HepG2 (cell line): ENCODE measurements at regions not wholly inside any gene's neighbourhood (a gene's known extent, or its start where the extent isn't known, plus 50 kb on each side); places are given as distances from the start of the nearest gene placed in this dataset.

Source experiments
- ATAC-seq: fragments of 200-7000 bp; cut with Tn5 transposase; 3 replicates; pipeline ENCODE4 v1.9.1; 2020; ENCODE audit warnings: mild to moderate bottlenecking, moderate library complexity
- BruUV-seq: library from RNA; stranded (reverse); fragments of 400-500 nt; replicated peaks from 2 replicates; lab custom pipeline; 2021; lab: Mats Ljungman, UMichigan
- CTCF ChIA-PET: fragments of 300-600 bp; formaldehyde crosslinking; extraction: SDS; loops from one replicate; lab custom pipeline; 2021; ENCODE audit warnings: low total read pairs, inconsistent platforms, low intra/inter-chr PET ratio; lab: Yijun Ruan, JAX
- POLR2A ChIA-PET: fragments of 350-600 bp; sonication (Branson Sonifier 250); formaldehyde crosslinking; loops from one replicate; lab custom pipeline; 2020; ENCODE audit warnings: antibody characterized with exemption, inconsistent platforms; lab: Yijun Ruan, JAX
- DNase-seq: peaks from one replicate; pipeline ENCODE4 v3.0.0-alpha.2; 2015; ENCODE audit warnings: low spot score
- FAIRE-seq: peaks from 3 replicates; lab custom pipeline; 2011; peaks lifted over from hg19 to GRCh38; lab: Jason Lieb, UNC
- H2AFZ ChIP-seq: one replicate; pipeline ENCODE4 v1.6.1; 2011; ENCODE audit warnings: low read length, inconsistent platforms
- H3K27ac ChIP-seq: fragments of 300-600 bp; 3 replicates; pipeline ENCODE4 v1.8.0; 2011; ENCODE audit warnings: mixed run types, mild to moderate bottlenecking, mixed read lengths, low read length, inconsistent platforms; ENCODE audit not compliant: insufficient read depth; ENCODE audit errors: extremely low read length
- H3K27me3 ChIP-seq, 2 experiments: fragments of 200-600 bp in 1 of 2; 2 replicates in 1 of 2; 3 replicates in 1 of 2; pipeline versions ENCODE4 v1.6.0 to v1.8.0; 2011; ENCODE audit warnings: low read length in 2 of 2, mild to moderate bottlenecking in 2 of 2, moderate library complexity in 2 of 2, inconsistent platforms in 1 of 2; ENCODE audit not compliant: insufficient read depth in 2 of 2, control insufficient read depth in 1 of 2
- H3K36me3 ChIP-seq, 2 experiments: fragments of 200-600 bp in 1 of 2; replicated peaks in 1 of 2; 2 replicates in 1 of 2; 3 replicates in 1 of 2; pipeline versions ENCODE4 v1.5.1 to v1.8.0; 2011; ENCODE audit warnings: low read length in 2 of 2, inconsistent platforms in 1 of 2; ENCODE audit not compliant: insufficient read depth in 2 of 2, control insufficient read depth in 1 of 2
- H3K4me1 ChIP-seq: 2 replicates; pipeline ENCODE4 v1.5.1; 2012; ENCODE audit warnings: low read length, inconsistent platforms; ENCODE audit not compliant: insufficient read depth
- H3K4me2 ChIP-seq: 2 replicates; pipeline ENCODE4 v1.6.0; 2011; ENCODE audit warnings: low read depth, low read length, inconsistent platforms
- H3K4me3 ChIP-seq, 3 experiments: fragments of 200-600 bp in 1 of 3; sonication (generic), shearing (Covaris generic) in 1 of 3; replicated peaks in 1 of 3; 2 replicates each; pipeline ENCODE4 v1.5.1; 2011 to 2016; ENCODE audit warnings: low read length in 3 of 3, inconsistent platforms in 2 of 3, low read depth in 2 of 3, mild to moderate bottlenecking in 2 of 3, control low read depth in 1 of 3, mixed read lengths in 1 of 3; ENCODE audit not compliant: insufficient read depth in 1 of 3
- H3K79me2 ChIP-seq: one replicate; pipeline ENCODE4 v1.6.1; 2011; ENCODE audit warnings: low read length, inconsistent platforms; ENCODE audit not compliant: insufficient read depth
- H3K9ac ChIP-seq: 2 replicates; pipeline ENCODE4 v1.6.0; 2011; ENCODE audit warnings: mild to moderate bottlenecking, low read depth, low read length, inconsistent platforms; ENCODE audit not compliant: insufficient read depth
- H3K9me3 ChIP-seq: 2 replicates; pipeline ENCODE4 v1.5.1; 2012; ENCODE audit warnings: mild to moderate bottlenecking, low read length
- H4K20me1 ChIP-seq: 2 replicates; pipeline ENCODE4 v1.6.0; 2011; ENCODE audit warnings: inconsistent platforms, mild to moderate bottlenecking, low read length, moderate library complexity; ENCODE audit not compliant: insufficient read depth
- CREB1 ChIP-seq, 2 experiments: fragments of 450-650 bp in 1 of 2; IDR thresholded peaks; 2 replicates each; pipeline ENCODE4 v1.6.1; 2016 to 2017; ENCODE audit warnings: control low read depth in 1 of 2, mild to moderate bottlenecking in 1 of 2, missing compliant biosample characterization in 1 of 2, missing genetic modification characterization in 1 of 2
- GATA4 ChIP-seq: sonication (generic); IDR thresholded peaks from 2 replicates; pipeline ENCODE4 v1.6.1; 2016; ENCODE audit warnings: antibody characterized with exemption, low read depth, borderline replicate concordance
- HNRNPL ChIP-seq: fragments of 200-400 bp; formaldehyde crosslinking; IDR thresholded peaks from 2 replicates; pipeline ENCODE4 v1.6.1; 2017; ENCODE audit warnings: mild to moderate bottlenecking, low read depth, low read length
- NFE2L2 ChIP-seq: fragments of 150-350 bp; IDR thresholded peaks from 2 replicates; pipeline ENCODE4 v1.6.1; 2014; ENCODE audit warnings: low read length
- ZFP1 ChIP-seq: IDR thresholded peaks from 2 replicates; pipeline ENCODE4 v1.6.1; 2016
- WGBS: methylation state at CpG from one replicate; pipeline ENCODE4 v1.1.6; 2017; ENCODE audit warnings: low lambda C conversion rate; 5-methylcytosine and 5-hydroxymethylcytosine counted together
- in situ Hi-C: cut with HindIII; loops from 2 replicates; pipeline ENCODE4 v1.10.0; 2017; ENCODE audit warnings: low pct_unique_long_range_greater_than_20kb; ENCODE audit not compliant: extremely low pct_ligation_motif_present
- intact Hi-C: fragments of 100-400 bp; cut with micrococcal nuclease; formaldehyde crosslinking; loops from one replicate; pipeline ENCODE4 v1.10.0; 2022; ENCODE audit not compliant: unreplicated experiment

DNA sequence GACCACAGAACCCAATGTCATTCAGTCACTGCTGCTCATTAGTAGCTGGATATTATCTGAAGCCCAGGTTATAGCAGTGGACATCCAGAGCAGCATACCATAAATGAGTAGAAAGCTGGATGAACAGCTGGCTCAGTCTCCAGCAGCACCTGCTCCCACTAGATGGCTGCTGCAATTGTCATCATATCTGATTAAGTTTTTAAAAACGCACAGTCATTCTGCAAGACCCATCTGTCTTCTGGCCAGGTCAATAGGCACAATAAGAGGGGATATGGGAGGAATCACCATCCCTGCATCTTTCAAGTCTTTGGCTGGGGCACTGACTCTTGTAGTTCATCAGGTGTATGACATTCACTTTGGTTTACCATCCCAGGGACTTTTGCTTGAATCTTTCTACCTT, 55.1 kb upstream of the XDH start:
- no peak for FAIRE-seq
- ATAC-seq, result no peak
- Histone ChIP-seq H3K4me2 (no peak overlapping the region), H4K20me1 (no peaks in the 10 kb centered on the region), H3K4me3 (no peak overlapping the region), H3K27me3 (no peaks in the 10 kb centered on the region), H3K9ac (no peak overlapping the region), H3K27ac (no peak overlapping the region), H3K4me1 (no peaks in the 10 kb centered on the region), H2AFZ (no peak overlapping the region), H3K79me2 (no peaks in the 10 kb centered on the region), H3K9me3 (no peaks in the 10 kb centered on the region), H3K36me3 (no peaks in the 10 kb centered on the region)
- CTCF ChIA-PET, result no interaction called here
- in situ Hi-C loops, result no loop called here
- DNase-seq, result no peak
- WGBS, result 0% methylated on average over 1 of the region's 1 CpG
- no TSS peak for BruUV-seq
- POLR2A ChIA-PET, result no interaction called here
- TF ChIP-seq ZFP1 (CRISPR knock-in tag), result no peak
- peak; percentile 56; the same call in 1 of the 2 replicates for TF ChIP-seq NFE2L2
- intact Hi-C loops, result no loop called here

DNA sequence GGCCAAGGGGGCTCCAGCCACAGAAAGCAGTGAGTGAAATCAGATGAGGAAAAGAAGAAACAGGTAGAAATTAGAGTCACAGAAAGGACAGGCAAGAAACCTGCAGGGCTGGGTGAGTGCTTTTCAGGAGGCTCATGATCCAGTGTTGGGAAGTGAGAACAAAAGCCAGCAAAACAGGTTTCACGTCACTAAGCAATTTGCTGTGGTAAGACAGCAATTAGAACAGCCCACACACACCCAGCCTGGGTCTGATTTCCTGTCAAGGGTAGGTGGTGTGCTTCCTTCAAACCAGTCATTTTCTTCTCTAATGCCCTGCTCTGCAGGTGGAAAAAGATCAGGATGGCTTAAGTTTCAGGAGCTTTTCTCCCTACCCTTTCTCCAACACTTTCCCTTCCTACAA, 52.9 kb upstream of the XDH start:
- intact Hi-C loops, result no loop called here
- Histone ChIP-seq H3K36me3 (no peaks in the 10 kb centered on the region), H3K9me3 (no peaks in the 10 kb centered on the region), H3K9ac (no peak overlapping the region), H3K79me2 (no peaks in the 10 kb centered on the region), H3K4me3 (no peak overlapping the region), H2AFZ (no peak overlapping the region), H4K20me1 (no peaks in the 10 kb centered on the region), H3K4me1 (no peaks in the 10 kb centered on the region), H3K4me2 (no peak overlapping the region), H3K27ac (no peak overlapping the region), H3K27me3 (no peaks in the 10 kb centered on the region)
- 36% methylated on average over 1 of the region's 1 CpG for WGBS
- ATAC-seq, result no peak
- in situ Hi-C loops, result no loop called here
- no peak for TF ChIP-seq GATA4
- TF ChIP-seq CREB1 (IDR thresholded peaks at IDR 0.05), result 0 out of 2 replicates have a peak, but pooled peaks have one; percentile 11
- no peak for TF ChIP-seq CREB1 (CRISPR knock-in tag; IDR thresholded peaks at IDR 0.05)
- TF ChIP-seq HNRNPL, result no peak
- ChIA-PET CTCF (no interaction called here), POLR2A (no interaction called here)
- no peak for FAIRE-seq
- BruUV-seq, result no TSS peak
- DNase-seq, result no peak
